ENCODE measurements at regions not wholly inside any gene's neighbourhood (a gene's known extent, or its start where the extent isn't known, plus 50 kb on each side); places are given as distances from the start of the nearest gene placed in this dataset.

DNA sequence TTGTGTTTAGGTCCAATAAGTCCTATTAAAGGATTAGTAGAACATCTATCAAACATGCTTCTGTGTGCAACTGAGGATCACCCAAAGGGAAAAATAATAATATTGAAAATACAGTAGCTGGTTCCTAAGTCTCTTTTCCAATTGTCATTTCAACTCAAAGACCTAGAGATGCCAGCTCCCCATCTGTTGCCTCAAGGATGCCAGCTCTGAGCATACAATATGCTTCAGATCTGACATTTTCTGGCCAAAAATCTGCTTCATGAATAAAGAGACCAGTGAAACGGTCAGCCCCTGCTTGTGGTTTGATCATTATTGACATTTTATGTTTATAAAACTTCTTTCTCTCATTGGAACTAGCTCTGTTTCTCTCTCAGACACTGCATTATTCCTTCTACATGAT lies 72.9 kb downstream of the CCDC185 start:
- Mint-ChIP-seq H3K27me3 (no peaks in the 10 kb centered on the region), H3K36me3 (no peaks in the 10 kb centered on the region), H3K4me1 (peaks cover 0 to 2% (median 0%) of the 10 kb centered on the region in 4 donors), H3K9me3 (peaks cover 0 to 2% (median 0%) of the 10 kb centered on the region in 7 donors), H3K27ac (no peak overlapping the region), H3K4me3 (no peak overlapping the region)
- Histone ChIP-seq H3K9me3 (ENCODE audit: control insufficient read depth in 2 of 2, low read length in 2 of 2) (no peaks in the 10 kb centered on the region), H3K27ac (ENCODE audit: insufficient read depth, low read length, poor library complexity, severe bottlenecking) (no peak overlapping the region), H3K4me3 (ENCODE audit: low read depth, low read length) (no peak overlapping the region), H3K27me3 (ENCODE audit: control insufficient read depth, insufficient read depth, low read length) (no peaks in the 10 kb centered on the region), H3K36me3 (ENCODE audit: control insufficient read depth, insufficient read depth, low read length) (no peaks in the 10 kb centered on the region), H3K4me1 (ENCODE audit: control insufficient read depth, insufficient read depth, low read length, poor library complexity, severe bottlenecking) (no peaks in the 10 kb centered on the region)
- ATAC-seq (ENCODE audit: low read depth in 2 of 2) (no peak), DNase-seq (no peak)

DNA sequence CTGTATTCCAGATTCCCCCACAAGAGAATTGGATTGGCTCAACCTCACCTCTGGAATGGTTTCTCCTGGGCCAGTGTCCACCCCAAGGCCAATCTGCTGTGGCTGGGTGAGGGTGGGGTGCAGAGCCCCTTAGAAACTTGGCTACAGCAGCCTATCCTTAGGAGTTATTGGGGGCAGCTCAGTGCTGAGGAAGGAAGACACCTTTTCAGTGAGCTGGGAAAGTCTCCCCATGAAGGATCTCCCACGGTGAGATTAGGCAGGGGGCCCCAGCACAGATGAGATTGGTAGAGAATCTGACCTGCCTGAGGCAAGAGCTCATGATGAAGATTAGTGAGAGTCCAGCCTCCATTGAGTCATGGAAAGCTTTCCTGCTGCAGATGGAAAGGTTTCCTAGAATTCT lies 78.4 kb downstream of the CCDC185 start:
- H3K4me1 ChIP-seq (ENCODE audit: control insufficient read depth, insufficient read depth, low read length, poor library complexity, severe bottlenecking): no peaks in the 10 kb centered on the region
- H3K4me3 ChIP-seq (ENCODE audit: low read depth, low read length): no peak overlapping the region
- H3K27me3 ChIP-seq (ENCODE audit: control insufficient read depth, insufficient read depth, low read length): no peaks in the 10 kb centered on the region
- H3K9me3 ChIP-seq (ENCODE audit: control insufficient read depth in 2 of 2, low read length in 2 of 2): no peaks in the 10 kb centered on the region
- no peak overlapping the region for H3K27ac Mint-ChIP-seq
- H3K36me3 Mint-ChIP-seq: no peaks in the 10 kb centered on the region
- H3K36me3 ChIP-seq (ENCODE audit: control insufficient read depth, insufficient read depth, low read length): no peaks in the 10 kb centered on the region
- peaks cover 0 to 2% (median 0%) of the 10 kb centered on the region in 7 donors for H3K9me3 Mint-ChIP-seq
- no peak overlapping the region for H3K27ac ChIP-seq (ENCODE audit: insufficient read depth, low read length, poor library complexity, severe bottlenecking)
- peaks cover 5% of the 10 kb centered on the region for H3K27me3 Mint-ChIP-seq
- no peak for DNase-seq
- no peak for ATAC-seq (ENCODE audit: low read depth in 2 of 2)
- H3K4me1 Mint-ChIP-seq: no peaks in the 10 kb centered on the region
- H3K4me3 Mint-ChIP-seq: no peak overlapping the region

DNA sequence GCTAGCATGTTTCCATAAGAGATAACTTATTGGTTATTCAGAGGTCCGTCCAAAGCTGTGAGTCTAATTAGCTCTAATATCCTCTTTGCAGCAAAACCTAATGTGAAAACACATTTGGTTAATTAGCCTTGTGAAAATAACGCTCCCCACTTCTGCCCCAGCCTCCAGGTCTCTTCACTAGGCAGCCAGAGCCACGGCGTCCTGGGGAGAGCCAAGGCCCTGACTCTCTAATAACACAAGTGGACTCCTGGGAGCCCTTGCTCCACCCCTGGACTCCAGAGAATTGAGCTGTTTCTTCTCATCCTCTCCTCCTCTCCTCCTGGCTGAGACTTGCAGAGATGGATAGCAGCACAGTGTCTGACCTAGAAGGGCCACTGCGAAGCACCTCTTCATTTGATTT lies 78.8 kb downstream of the CCDC185 start:
- H3K27me3 Mint-ChIP-seq: peaks cover 10% of the 10 kb centered on the region
- H3K4me3 ChIP-seq (ENCODE audit: low read depth, low read length): no peak overlapping the region
- H3K4me1 ChIP-seq (ENCODE audit: control insufficient read depth, insufficient read depth, low read length, poor library complexity, severe bottlenecking): no peaks in the 10 kb centered on the region
- no peaks in the 10 kb centered on the region for H3K27me3 ChIP-seq (ENCODE audit: control insufficient read depth, insufficient read depth, low read length)
- H3K27ac ChIP-seq (ENCODE audit: insufficient read depth, low read length, poor library complexity, severe bottlenecking): no peak overlapping the region
- H3K9me3 Mint-ChIP-seq: peaks cover 0 to 2% (median 0%) of the 10 kb centered on the region in 7 donors
- no peaks in the 10 kb centered on the region for H3K9me3 ChIP-seq (ENCODE audit: control insufficient read depth in 2 of 2, low read length in 2 of 2)
- no peaks in the 10 kb centered on the region for H3K4me1 Mint-ChIP-seq
- DNase-seq (no peak), ATAC-seq (ENCODE audit: low read depth in 2 of 2) (no peak)
- no peak overlapping the region for H3K4me3 Mint-ChIP-seq
- H3K36me3 ChIP-seq (ENCODE audit: control insufficient read depth, insufficient read depth, low read length): no peaks in the 10 kb centered on the region
- no peak overlapping the region for H3K27ac Mint-ChIP-seq
- H3K36me3 Mint-ChIP-seq: no peaks in the 10 kb centered on the region

DNA sequence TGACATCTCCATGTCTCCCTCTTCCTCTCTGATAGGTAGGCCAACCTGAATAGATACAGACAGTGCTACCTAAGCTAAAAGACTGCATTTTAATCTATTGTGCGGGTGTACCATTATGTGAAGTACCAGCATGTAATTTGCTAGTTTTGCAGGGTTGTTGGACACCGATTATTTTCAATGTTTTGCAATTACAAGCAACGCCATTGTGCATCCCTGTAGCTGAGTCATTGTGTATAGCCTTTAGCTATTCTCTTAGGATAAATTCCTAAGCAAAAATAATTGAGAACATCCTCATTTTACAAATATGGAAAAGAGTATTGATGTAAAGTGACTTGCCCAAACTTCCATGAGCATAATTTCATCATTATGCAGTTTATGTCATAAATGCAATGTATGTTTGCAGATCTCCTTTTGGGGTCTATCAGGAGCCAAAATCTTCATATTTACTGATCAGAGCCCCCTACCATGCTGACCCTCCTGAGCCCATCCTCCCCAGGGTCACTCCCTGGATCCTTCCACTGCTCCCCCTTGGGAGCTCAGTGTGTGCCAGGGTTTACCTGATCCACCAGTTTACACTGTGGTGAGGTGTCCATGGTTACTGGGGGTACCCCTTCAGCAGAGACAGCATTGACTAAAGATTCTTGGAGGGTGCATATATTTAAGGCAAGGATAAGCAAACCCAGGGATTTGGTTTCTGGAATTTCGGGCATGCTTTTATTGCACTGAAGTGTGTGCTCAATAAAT lies 80.6 kb downstream of the CCDC185 start:
- ATAC-seq (ENCODE audit: low read depth in 2 of 2): no peak
- H3K4me3 Mint-ChIP-seq: no peak overlapping the region
- peaks cover 0 to 2% (median 0%) of the 10 kb centered on the region in 7 donors for H3K9me3 Mint-ChIP-seq

DNA sequence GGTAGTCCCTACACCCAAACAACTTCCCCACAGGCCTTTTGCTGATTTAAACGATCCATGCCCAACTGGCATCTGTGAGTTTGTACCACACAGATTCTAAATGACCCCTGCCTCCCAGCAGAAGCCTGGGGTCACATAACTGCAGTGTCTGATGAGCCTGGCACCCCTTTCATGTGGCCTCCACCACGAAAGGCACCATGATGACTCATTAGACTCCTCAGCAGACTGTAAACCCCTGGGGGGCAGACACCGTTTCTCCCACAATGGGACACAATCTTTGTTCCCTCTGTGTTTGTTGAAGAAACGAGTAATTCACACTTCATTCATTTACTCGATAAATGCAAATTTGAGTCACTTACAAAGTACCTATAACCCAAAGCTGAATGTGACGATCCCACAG lies 81.6 kb downstream of the CCDC185 start:
- Mint-ChIP-seq H3K9me3 (no peaks in the 10 kb centered on the region), H3K27me3 (peaks cover 16% of the 10 kb centered on the region), H3K4me1 (no peaks in the 10 kb centered on the region), H3K36me3 (no peaks in the 10 kb centered on the region), H3K4me3 (no peak overlapping the region), H3K27ac (no peak overlapping the region)
- Histone ChIP-seq H3K4me3 (ENCODE audit: low read depth, low read length) (no peak overlapping the region), H3K9me3 (ENCODE audit: control insufficient read depth in 2 of 2, low read length in 2 of 2) (no peaks in the 10 kb centered on the region), H3K36me3 (ENCODE audit: control insufficient read depth, insufficient read depth, low read length) (no peaks in the 10 kb centered on the region), H3K4me1 (ENCODE audit: control insufficient read depth, insufficient read depth, low read length, poor library complexity, severe bottlenecking) (no peaks in the 10 kb centered on the region), H3K27ac (ENCODE audit: insufficient read depth, low read length, poor library complexity, severe bottlenecking) (no peak overlapping the region), H3K27me3 (ENCODE audit: control insufficient read depth, insufficient read depth, low read length) (no peaks in the 10 kb centered on the region)
- no peak for DNase-seq
- ATAC-seq (ENCODE audit: low read depth in 2 of 2): no peak

More for the DNA sequence above, 80.6 kb downstream of the CCDC185 start:
- H3K27me3 ChIP-seq (ENCODE audit: control insufficient read depth, insufficient read depth, low read length): no peaks in the 10 kb centered on the region
- no peak overlapping the region for H3K4me3 ChIP-seq (ENCODE audit: low read depth, low read length)
- Mint-ChIP-seq H3K4me1 (no peaks in the 10 kb centered on the region), H3K27ac (no peak overlapping the region), H3K36me3 (no peaks in the 10 kb centered on the region), H3K27me3 (peaks cover 16% of the 10 kb centered on the region)
- DNase-seq: no peak
- H3K4me1 ChIP-seq (ENCODE audit: control insufficient read depth, insufficient read depth, low read length, poor library complexity, severe bottlenecking): no peaks in the 10 kb centered on the region
- no peak overlapping the region for H3K27ac ChIP-seq (ENCODE audit: insufficient read depth, low read length, poor library complexity, severe bottlenecking)
- H3K36me3 ChIP-seq (ENCODE audit: control insufficient read depth, insufficient read depth, low read length): no peaks in the 10 kb centered on the region
- H3K9me3 ChIP-seq (ENCODE audit: control insufficient read depth in 2 of 2, low read length in 2 of 2): no peaks in the 10 kb centered on the region

DNA sequence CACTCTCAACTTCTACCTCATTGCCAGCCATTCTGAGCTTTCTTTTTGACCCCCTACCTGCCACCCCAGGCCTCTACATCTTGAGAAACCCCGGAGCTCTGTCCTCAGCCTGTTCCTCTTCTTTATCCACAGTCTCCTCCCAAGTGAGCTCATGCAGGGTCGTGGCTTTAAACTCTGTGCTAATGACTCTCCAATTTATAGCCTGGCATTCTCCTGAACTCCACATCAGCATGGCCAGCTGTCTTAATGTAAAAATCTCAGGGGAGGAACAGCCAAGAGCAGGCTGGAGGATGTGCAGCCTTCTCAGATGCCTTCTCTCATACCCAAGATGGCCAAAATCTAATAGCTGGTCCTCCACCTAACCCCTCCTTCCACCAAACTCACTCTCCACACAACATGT lies 84.2 kb downstream of the CCDC185 start:
- H3K9me3 Mint-ChIP-seq: no peaks in the 10 kb centered on the region
- Histone ChIP-seq H3K4me3 (ENCODE audit: low read depth, low read length) (no peak overlapping the region), H3K36me3 (ENCODE audit: control insufficient read depth, insufficient read depth, low read length) (no peaks in the 10 kb centered on the region), H3K27ac (ENCODE audit: insufficient read depth, low read length, poor library complexity, severe bottlenecking) (no peak overlapping the region), H3K27me3 (ENCODE audit: control insufficient read depth, insufficient read depth, low read length) (no peaks in the 10 kb centered on the region), H3K4me1 (ENCODE audit: control insufficient read depth, insufficient read depth, low read length, poor library complexity, severe bottlenecking) (no peaks in the 10 kb centered on the region), H3K9me3 (ENCODE audit: control insufficient read depth in 2 of 2, low read length in 2 of 2) (no peaks in the 10 kb centered on the region)
- H3K36me3 Mint-ChIP-seq: no peaks in the 10 kb centered on the region
- H3K27ac Mint-ChIP-seq: no peak overlapping the region
- no peak for ATAC-seq (ENCODE audit: low read depth in 2 of 2)
- peaks cover 16% of the 10 kb centered on the region for H3K27me3 Mint-ChIP-seq
- no peak overlapping the region for H3K4me3 Mint-ChIP-seq
- peaks cover 0 to 4% (median 2%) of the 10 kb centered on the region in 4 donors for H3K4me1 Mint-ChIP-seq
- no peak for DNase-seq

DNA sequence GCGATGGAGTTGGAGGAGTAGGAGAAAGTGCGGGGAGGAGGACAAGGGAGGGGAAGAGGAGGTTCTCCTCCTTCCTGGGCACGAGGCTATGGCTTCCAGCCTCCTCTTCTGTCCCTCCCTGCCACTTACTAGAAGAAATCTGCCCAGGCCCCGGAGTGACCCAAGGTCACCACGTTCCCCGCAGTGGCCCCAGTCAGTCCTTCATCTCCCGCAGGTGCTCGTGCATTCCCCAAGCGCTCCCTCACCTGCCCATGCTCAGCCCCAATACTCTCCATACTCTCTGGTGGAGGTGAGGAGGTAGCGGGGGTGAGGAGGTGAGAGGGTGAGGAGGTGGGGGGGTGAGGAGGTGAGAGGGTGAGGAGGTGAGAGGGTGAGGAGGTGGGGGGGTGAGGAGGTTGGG lies 85.4 kb downstream of the CCDC185 start:
- Histone ChIP-seq H3K27me3 (ENCODE audit: control insufficient read depth, insufficient read depth, low read length) (no peaks in the 10 kb centered on the region), H3K9me3 (ENCODE audit: control insufficient read depth in 2 of 2, low read length in 2 of 2) (no peaks in the 10 kb centered on the region), H3K27ac (ENCODE audit: insufficient read depth, low read length, poor library complexity, severe bottlenecking) (no peak overlapping the region), H3K4me3 (ENCODE audit: low read depth, low read length) (no peak overlapping the region), H3K4me1 (ENCODE audit: control insufficient read depth, insufficient read depth, low read length, poor library complexity, severe bottlenecking) (peaks cover 4% of the 10 kb centered on the region), H3K36me3 (ENCODE audit: control insufficient read depth, insufficient read depth, low read length) (no peaks in the 10 kb centered on the region)
- H3K4me3 Mint-ChIP-seq: no peak overlapping the region
- ATAC-seq (ENCODE audit: low read depth in 2 of 2): no peak
- no peaks in the 10 kb centered on the region for H3K36me3 Mint-ChIP-seq
- H3K27ac Mint-ChIP-seq: no peak overlapping the region
- peaks cover 0 to 11% (median 6%) of the 10 kb centered on the region in 4 donors for H3K4me1 Mint-ChIP-seq
- DNase-seq: no peak
- H3K27me3 Mint-ChIP-seq: peaks cover 16% of the 10 kb centered on the region
- no peaks in the 10 kb centered on the region for H3K9me3 Mint-ChIP-seq

DNA sequence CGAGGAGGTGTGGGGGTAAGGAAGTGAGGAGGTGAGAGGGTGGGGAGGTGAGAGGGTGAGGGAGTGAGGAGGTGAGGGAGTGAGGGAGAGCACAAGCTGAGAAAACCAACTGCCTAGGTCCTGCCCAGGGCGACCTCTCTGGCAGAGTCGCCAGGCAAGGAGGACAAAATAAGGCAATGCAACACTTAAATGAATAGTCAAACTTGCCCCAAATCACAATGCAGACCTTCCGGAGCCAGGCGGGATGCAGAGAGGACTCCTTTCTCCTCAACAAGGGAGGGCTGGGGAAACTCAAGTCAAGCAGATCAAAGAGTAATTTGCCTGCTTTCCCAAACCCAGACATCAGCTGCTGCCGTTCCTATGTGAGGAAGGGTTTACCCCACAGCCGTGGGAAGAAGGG lies 86.0 kb downstream of the CCDC185 start:
- Histone ChIP-seq H3K4me1 (ENCODE audit: control insufficient read depth, insufficient read depth, low read length, poor library complexity, severe bottlenecking) (peaks cover 4% of the 10 kb centered on the region), H3K27ac (ENCODE audit: insufficient read depth, low read length, poor library complexity, severe bottlenecking) (no peak overlapping the region), H3K9me3 (ENCODE audit: control insufficient read depth in 2 of 2, low read length in 2 of 2) (no peaks in the 10 kb centered on the region), H3K4me3 (ENCODE audit: low read depth, low read length) (no peak overlapping the region), H3K27me3 (ENCODE audit: control insufficient read depth, insufficient read depth, low read length) (no peaks in the 10 kb centered on the region), H3K36me3 (ENCODE audit: control insufficient read depth, insufficient read depth, low read length) (no peaks in the 10 kb centered on the region)
- H3K27ac Mint-ChIP-seq: no peak overlapping the region
- H3K9me3 Mint-ChIP-seq: no peaks in the 10 kb centered on the region
- ATAC-seq (ENCODE audit: low read depth in 2 of 2) (no peak), DNase-seq (no peak)
- H3K27me3 Mint-ChIP-seq: peaks cover 16% of the 10 kb centered on the region
- peaks cover 0 to 11% (median 6%) of the 10 kb centered on the region in 4 donors for H3K4me1 Mint-ChIP-seq
- H3K4me3 Mint-ChIP-seq: no peak overlapping the region
- no peaks in the 10 kb centered on the region for H3K36me3 Mint-ChIP-seq
